ENCODE measurements at regions not wholly inside any gene's neighbourhood (a gene's known extent, or its start where the extent isn't known, plus 50 kb on each side); places are given as distances from the start of the nearest gene placed in this dataset.

DNA sequence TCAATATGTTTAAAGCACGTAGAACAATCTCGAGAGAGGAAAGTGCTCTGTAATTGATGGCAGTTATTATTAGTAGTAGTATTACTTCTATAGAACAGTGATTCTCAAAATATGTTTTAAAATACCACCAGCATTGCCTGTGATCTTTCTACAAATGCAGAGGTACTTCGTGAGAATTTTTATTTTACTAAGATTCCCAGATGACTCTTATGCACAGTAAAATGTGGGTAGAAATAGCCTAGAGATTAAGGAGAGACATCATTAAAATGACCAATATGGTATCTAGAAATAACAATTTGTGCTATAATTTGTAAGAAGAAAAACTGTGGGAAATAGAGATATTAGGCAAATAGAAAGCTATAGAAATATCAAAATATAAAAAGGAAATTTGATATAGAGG lies 157.9 kb downstream of the SUCNR1 start:
- Mint-ChIP-seq H3K9me3 (peaks cover 23 to 25% of the 10 kb centered on the region in 2 experiments), H3K4me3 (no peak overlapping the region), H3K36me3 (ENCODE audit: insufficient read depth in 1 of 3, low read depth in 3 of 3) (peaks cover 7 to 21% (median 10%) of the 10 kb centered on the region in 3 experiments)

More for the DNA sequence above, 157.9 kb downstream of the SUCNR1 start:
- H3T11ph ChIP-seq (ENCODE audit: low read length), result no peak overlapping the region
- H3K79me2 ChIP-seq (ENCODE audit: insufficient read depth, low read length), result no peaks in the 10 kb centered on the region
- H2BK15ac ChIP-seq (ENCODE audit: low read depth, low read length), result no peak overlapping the region
- no peak overlapping the region for H3K27ac ChIP-seq (ENCODE audit: insufficient read length, low read depth, low read length)
- H2BK5ac ChIP-seq (ENCODE audit: insufficient read length, low read length), result no peak overlapping the region
- Mint-ChIP-seq H3K27me3 (ENCODE audit: low read depth) (no peaks in the 10 kb centered on the region), H3K27ac (no peak overlapping the region), H3K4me1 (peaks cover 6% of the 10 kb centered on the region in 2 experiments)
- TF ChIP-seq, protein P1, sequence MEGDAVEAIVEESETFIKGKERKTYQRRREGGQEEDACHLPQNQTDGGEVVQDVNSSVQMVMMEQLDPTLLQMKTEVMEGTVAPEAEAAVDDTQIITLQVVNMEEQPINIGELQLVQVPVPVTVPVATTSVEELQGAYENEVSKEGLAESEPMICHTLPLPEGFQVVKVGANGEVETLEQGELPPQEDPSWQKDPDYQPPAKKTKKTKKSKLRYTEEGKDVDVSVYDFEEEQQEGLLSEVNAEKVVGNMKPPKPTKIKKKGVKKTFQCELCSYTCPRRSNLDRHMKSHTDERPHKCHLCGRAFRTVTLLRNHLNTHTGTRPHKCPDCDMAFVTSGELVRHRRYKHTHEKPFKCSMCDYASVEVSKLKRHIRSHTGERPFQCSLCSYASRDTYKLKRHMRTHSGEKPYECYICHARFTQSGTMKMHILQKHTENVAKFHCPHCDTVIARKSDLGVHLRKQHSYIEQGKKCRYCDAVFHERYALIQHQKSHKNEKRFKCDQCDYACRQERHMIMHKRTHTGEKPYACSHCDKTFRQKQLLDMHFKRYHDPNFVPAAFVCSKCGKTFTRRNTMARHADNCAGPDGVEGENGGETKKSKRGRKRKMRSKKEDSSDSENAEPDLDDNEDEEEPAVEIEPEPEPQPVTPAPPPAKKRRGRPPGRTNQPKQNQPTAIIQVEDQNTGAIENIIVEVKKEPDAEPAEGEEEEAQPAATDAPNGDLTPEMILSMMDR (conservative IDR thresholded peaks at IDR 0.05), result no peak
- no peaks in the 10 kb centered on the region for H3K27me3 ChIP-seq (ENCODE audit: insufficient read depth, low read length)
- no peaks in the 10 kb centered on the region for H3K23me2 ChIP-seq (ENCODE audit: insufficient read length, low read depth, low read length, poor library complexity, severe bottlenecking)
- DNase-seq, result no peak
- no peaks in the 10 kb centered on the region for H4K20me1 ChIP-seq (ENCODE audit: control insufficient read depth, insufficient read depth, insufficient read length)
- no peak overlapping the region for H4K8ac ChIP-seq (replicated peaks; ENCODE audit: insufficient read length, low read depth, low read length)
- H3K4me2 ChIP-seq (ENCODE audit: insufficient read depth, insufficient read length, low read length), result no peak overlapping the region
- no peak overlapping the region for H3K9ac ChIP-seq (ENCODE audit: extremely low read depth, insufficient read length, low read length)
- no peaks in the 10 kb centered on the region for H3K79me1 ChIP-seq (ENCODE audit: insufficient read depth, low read depth, low read length, poor library complexity, severe bottlenecking)
- no peak overlapping the region for H2BK120ac ChIP-seq (ENCODE audit: low read depth, low read length, poor library complexity, severe bottlenecking)
- no peak overlapping the region for H4K5ac ChIP-seq (ENCODE audit: insufficient read length, low read depth, low read length)
- H3K23ac ChIP-seq (ENCODE audit: insufficient read length, low read depth, low read length), result no peak overlapping the region
- H3K9me3 ChIP-seq (ENCODE audit: control insufficient read depth, low read depth, low read length), result no peaks in the 10 kb centered on the region
- H2BK12ac ChIP-seq (ENCODE audit: insufficient read length, low read depth, low read length), result no peak overlapping the region
- no peak overlapping the region for H4K91ac ChIP-seq (ENCODE audit: insufficient read length, low read depth, low read length)
- H2AK5ac ChIP-seq (ENCODE audit: insufficient read length, low read length), result no peak overlapping the region
- no peak overlapping the region for H3K56ac ChIP-seq (ENCODE audit: insufficient read length, low read depth, low read length)
- no peak overlapping the region for H2BK20ac ChIP-seq (ENCODE audit: low read depth, low read length, poor library complexity, severe bottlenecking)
- no peaks in the 10 kb centered on the region for H3K4me1 ChIP-seq (ENCODE audit: insufficient read depth, low read length)
- WGBS (ENCODE audit: extremely low coverage, insufficient read length, low lambda C conversion rate), result no CpG with 5 or more reads among the region's 3 CpGs
- H2AFZ ChIP-seq (ENCODE audit: low read length), result no peak overlapping the region
- no peak overlapping the region for H3K18ac ChIP-seq (ENCODE audit: insufficient read length, low read depth, low read length)
- no peak overlapping the region for H3K4ac ChIP-seq (ENCODE audit: low read depth, low read length)
- no peak overlapping the region for H3K14ac ChIP-seq (ENCODE audit: insufficient read depth, low read length)

All from H9 (cell line).